ENCODE measurements at regions not wholly inside any gene's neighbourhood (a gene's known extent, or its start where the extent isn't known, plus 50 kb on each side); places are given as distances from the start of the nearest gene placed in this dataset.
A peak's percentile ranks its signal among the peaks of the same experiment; 100 is the strongest.

GRCh38 chr15:69590201-69590710 is 137.6 kb downstream of the RPLP1 start:
- no peak for ATAC-seq
- intact Hi-C loops (cut with DNase I): no loop called here

GRCh38 chr15:69590932-69591524 is 138.4 kb downstream of the RPLP1 start:
- intact Hi-C loops (cut with DNase I): no loop called here

More at GRCh38 chr15:69590201-69590710, 137.6 kb downstream of the RPLP1 start:
- no peak for DNase-seq (ENCODE audit: missing footprints)

GRCh38 chr15:69591905-69592508 is 139.4 kb downstream of the RPLP1 start:
- intact Hi-C loops (cut with DNase I): no loop called here
- no peak for DNase-seq (ENCODE audit: missing footprints)
- no peak for ATAC-seq

More at GRCh38 chr15:69590932-69591524, 138.4 kb downstream of the RPLP1 start:
- DNase-seq (ENCODE audit: missing footprints): no peak
- ATAC-seq: no peak

DNA sequence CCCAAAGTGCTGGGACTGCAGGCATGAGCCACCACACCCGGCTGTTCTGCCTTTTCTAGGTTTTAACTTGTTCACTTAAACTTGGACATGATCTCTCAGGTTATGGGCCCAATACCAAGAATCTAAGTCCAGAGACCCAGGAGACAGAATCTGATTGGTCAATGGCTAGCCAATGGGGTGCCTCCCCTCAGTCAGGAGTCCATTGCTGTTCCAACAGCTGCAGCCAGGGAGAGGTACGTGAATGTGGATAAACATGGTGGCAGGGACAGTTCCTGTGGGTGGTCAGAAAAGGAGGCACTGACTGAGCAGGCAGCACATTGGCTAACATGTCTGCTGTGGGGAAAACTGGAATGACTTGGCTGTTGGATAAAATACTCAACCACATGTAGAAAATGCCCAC is 140.3 kb downstream of the RPLP1 start:
- no peak for DNase-seq (ENCODE audit: missing footprints)
- intact Hi-C loops (cut with DNase I): no loop called here
- ATAC-seq: no peak

DNA sequence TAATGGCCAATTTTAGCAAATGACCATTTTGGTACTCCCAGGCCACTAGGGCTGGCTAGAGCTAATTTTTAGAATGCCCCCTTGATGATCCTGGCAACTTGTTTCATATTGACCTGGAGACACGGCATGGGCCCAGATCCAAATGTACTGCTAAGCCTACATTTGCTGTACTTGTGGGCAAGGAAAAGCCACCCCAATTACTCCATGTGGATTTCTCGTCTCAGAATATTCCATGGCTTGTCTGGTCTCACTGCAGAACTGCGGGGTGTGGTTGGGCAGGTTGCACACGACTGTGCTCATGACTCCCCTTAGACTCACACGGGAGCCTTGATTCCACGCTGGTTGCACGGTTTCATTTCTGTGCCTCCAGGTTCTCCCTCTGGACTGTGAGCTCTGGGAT is 140.9 kb downstream of the RPLP1 start:
- no peak for DNase-seq (ENCODE audit: missing footprints)
- intact Hi-C loops (cut with DNase I): no loop called here
- ATAC-seq: no peak

DNA sequence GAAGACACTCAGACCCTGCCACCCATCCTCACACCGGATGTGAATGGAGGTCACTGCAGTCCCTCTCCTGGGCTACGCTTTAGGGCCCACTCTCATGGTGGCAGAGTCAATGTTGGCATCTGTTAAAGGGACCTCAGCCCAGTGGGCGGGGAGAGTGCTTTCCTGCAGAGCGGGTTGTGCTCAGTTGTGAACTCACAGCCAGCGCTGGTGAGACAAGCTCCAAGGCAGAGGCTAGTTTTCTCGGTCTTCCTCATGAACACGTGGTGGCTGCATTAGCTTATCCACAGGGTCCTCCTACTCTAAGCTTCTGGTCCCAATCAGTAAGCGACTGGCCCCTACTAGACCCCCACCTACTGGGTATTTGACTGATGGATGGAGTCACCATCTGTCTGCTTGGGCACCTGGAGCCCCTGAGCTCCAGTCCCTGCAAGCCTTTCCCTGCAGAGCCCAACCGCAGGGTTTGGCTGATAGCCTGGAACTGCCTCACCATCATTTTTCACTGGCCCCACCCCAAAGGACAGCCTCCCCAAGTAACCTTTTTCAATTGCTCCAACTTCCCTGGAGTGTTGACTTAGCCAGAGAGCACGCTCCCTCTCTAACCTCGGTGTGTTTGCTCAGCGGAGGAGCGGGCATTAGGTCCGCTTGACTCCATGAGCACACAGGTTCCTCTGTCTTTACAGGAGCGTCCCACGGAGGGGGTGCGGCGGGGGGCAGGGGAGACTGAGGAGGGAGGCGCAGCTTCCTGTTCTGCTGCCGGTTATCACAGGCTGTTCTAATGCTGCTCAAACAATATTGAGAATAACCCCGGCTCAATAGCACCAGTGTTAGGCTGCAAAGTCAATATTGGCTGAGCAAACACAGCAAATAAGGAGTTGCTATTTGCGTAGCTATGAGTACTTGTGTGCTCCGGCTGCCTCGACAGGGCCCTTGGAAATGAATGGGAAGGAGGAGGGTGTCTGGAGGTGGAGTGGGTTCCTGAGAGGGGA is 141.7 kb downstream of the RPLP1 start:
- DNase-seq (ENCODE audit: missing footprints) (no peak), ATAC-seq (peak; percentile 48)
- intact Hi-C loops (cut with DNase I): loop anchor here (2.0 kb wide), 1 partner anchor 507 kb away; no protein-coding TSS in a partner anchor

DNA sequence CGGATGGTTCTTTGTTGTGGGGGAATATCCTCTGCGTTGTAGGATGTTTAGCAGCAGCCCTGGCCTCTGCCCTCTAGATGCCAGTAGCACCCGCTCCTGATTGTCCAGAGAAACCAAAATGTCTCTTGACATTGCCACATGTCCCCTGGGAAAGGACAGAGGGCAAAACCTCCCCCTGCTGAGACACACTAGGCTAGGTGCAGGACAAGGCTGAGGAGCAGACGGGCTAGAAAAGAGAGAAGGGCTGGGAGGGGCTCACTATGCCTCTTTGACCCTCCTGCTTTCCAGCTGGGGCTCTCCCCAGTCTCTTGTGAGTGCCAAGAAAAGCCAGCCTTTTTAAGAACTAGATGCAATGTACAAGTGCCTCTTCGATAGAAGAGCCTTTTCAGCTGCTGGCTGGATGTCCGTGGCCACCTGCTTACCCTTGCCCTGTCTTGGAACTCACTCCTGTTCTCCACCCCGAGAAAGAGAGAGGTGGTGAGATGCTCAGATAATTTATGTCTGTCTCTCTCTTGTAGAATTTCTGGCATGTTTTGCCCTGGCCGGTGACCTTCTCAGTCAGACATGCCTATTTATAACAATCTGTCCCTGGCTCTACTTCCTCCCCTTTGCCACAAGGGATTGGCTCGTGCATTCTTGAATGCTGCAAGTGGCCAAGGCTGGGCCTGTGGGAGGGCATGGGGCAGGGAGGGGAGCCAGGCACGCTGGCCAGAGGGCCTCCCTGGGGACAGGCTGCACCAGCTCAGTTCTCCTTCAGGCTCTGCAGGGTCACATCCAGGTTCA is 142.6 kb downstream of the RPLP1 start:
- intact Hi-C loops (cut with DNase I): loop anchor here (2.0 to 5.0 kb wide), 2 partner anchors 506 to 572 kb away; no protein-coding TSS in a partner anchor
- ATAC-seq (peak; percentile 94), DNase-seq (ENCODE audit: missing footprints) (peak; percentile 83)

- ATAC-seq: no peak
- intact Hi-C loops (cut with DNase I): loop anchor here (5.0 kb wide), 1 partner anchor 570 kb away; no protein-coding TSS in a partner anchor
- no peak for DNase-seq (ENCODE audit: missing footprints)
Measured at GRCh38 chr15:69597061-69597592, 144.5 kb downstream of the RPLP1 start.

- intact Hi-C loops (cut with DNase I): loop anchor here (5.0 kb wide), 1 partner anchor 568 kb away; no protein-coding TSS in a partner anchor
- DNase-seq (ENCODE audit: missing footprints) (no peak), ATAC-seq (no peak)
Measured at GRCh38 chr15:69599271-69599670, 146.7 kb downstream of the RPLP1 start.

- intact Hi-C loops (cut with DNase I): no loop called here
- ATAC-seq (no peak), DNase-seq (ENCODE audit: missing footprints) (no peak)
Measured at GRCh38 chr15:69600556-69601085, 148.0 kb downstream of the RPLP1 start.

- intact Hi-C loops (cut with DNase I): no loop called here
- DNase-seq (ENCODE audit: missing footprints): no peak
- no peak for ATAC-seq
Measured at GRCh38 chr15:69601711-69602504, 149.3 kb downstream of the RPLP1 start.

DNA sequence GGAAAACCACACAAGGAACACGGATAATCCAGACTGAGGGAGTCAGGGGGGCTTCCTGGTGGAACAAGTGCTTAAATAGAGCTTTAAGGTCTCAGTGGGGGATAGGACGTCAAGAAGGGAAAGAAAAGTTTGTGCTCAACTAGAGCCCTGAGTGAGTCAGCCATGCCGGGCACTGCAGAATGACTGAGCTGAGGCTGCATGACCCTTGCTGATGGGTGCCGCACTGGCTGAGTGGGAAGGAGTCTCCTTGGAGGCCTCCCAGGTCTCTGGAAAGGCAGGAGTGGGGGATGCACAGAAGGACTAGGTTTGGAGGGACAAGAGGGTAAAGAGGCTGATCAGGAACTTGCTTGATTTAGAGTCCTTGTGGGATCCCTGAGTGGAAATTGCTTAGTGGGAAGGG is 150.3 kb downstream of the RPLP1 start:
- intact Hi-C loops (cut with DNase I): no loop called here
- DNase-seq (ENCODE audit: missing footprints) (no peak), ATAC-seq (no peak)

- ATAC-seq (no peak), DNase-seq (ENCODE audit: missing footprints) (no peak)
- intact Hi-C loops (cut with DNase I): no loop called here
Measured at GRCh38 chr15:69603369-69604071, 150.9 kb downstream of the RPLP1 start.

DNA sequence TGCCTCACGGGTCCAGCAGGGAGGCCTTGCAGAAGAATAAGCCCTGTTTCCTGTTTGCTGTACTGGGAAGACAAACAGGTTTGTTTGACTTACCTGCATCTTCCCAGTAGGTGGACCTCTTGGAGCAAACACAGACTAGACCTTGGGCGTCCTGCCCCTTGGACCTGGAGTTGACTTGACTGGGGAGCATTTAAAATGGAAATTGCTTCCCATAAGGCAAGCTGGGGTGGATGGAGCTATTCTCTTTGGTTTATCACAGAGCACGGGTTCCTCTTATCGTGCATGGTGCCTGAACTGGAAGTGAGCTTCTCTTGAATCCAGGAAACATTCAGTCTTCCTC is 151.4 kb downstream of the RPLP1 start:
- ATAC-seq (no peak), DNase-seq (ENCODE audit: missing footprints) (no peak)
- intact Hi-C loops (cut with DNase I): no loop called here

DNA sequence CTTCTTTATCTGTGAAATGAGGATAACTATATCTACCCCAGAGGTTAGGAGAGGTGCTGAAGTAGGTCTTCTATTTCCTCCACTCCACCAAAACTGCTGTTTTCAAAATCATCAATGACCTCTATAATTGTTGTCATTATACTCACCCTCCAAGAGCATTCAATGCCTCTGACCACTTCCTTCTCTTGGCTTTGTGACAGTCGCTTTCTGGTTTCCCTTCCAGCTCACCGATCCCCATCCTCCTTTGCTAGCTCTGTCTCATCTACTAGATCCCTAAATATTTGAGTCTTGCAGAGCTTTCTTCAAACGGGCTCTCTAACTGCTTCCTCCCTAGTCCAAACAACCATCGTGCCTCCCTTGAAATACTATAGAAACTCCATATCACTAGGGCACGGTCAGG is 153.5 kb downstream of the RPLP1 start:
- DNase-seq (ENCODE audit: missing footprints): no peak
- intact Hi-C loops (cut with DNase I): no loop called here

DNA sequence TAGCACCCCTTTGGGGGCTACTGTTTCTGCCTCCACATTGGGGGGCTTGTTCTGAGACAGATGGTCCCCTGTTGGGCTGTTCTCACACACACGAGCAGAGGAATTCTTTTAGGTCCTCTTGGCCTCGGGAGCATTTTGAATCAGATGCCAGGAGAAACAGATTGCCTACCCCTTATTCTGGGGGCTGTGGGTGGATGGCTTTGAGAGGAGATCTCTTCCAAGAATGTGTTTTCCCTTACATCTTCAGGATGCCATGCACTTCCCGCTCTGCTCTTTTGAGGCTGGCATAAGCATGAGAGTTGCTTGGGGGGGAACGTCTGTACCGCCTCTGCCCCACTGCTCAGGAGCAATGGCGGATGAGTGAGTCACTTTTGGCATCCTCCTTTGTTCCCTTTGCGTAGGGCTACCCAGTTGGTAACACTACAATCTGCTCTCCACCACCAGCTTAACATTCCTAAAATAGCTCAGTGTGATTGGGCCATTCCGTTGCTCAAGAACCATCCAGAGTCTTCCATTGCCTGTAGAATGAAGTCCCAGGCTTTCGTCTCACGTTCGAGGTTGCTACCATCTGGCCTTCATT is 154.4 kb downstream of the RPLP1 start:
- ATAC-seq: no peak
- DNase-seq (ENCODE audit: missing footprints): no peak
- intact Hi-C loops (cut with DNase I): no loop called here

More for the DNA sequence above, 153.5 kb downstream of the RPLP1 start:
- no peak for ATAC-seq

All from Right ventricle myocardium inferior (tissue), 1 donor.